NCI-H2081 (cell line): ENCODE measurements at regions not wholly inside any gene's neighbourhood (a gene's known extent, or its start where the extent isn't known, plus 50 kb on each side); places are given as distances from the start of the nearest gene placed in this dataset.

Experiments used
- DNase-seq, 2 experiments: peaks; one replicate each; lab custom pipeline; 2025; lab: John Stamatoyannopoulos, UW

DNA sequence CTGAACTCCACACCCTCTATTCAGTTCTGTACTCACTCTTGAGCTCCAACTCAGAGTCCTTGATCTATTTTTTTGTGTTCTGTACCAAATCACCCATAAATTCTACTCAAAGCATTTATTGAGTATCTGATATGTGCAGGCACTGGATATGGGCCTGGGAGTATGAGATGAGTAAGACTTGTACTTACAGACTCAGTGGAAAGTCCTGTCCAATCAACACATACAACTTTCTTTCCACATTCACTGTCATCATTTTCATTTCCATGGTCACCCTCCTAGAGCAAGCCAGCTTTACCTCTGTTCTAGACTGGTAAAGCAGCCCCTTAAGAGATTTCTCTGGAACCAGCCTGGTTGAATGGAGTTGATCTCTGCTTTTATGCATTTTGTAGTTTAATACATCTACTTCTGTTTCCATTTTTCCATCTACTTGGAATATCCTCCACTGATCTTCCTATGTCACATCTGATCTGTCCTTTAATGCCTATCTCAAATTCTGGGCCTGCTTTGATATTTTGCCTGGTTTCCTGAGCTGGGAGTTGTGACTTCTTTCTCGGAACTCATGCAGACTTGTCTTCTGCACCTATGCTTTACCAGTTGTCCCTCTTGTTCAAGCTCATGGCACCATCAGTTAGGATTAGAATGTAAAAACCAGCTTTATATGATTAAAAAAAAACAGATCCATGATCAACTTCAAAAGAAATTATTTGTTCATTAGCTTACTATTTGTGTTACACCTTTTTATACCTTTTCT lies 96.9 kb upstream of the GLS start:
- no peak for DNase-seq

DNA sequence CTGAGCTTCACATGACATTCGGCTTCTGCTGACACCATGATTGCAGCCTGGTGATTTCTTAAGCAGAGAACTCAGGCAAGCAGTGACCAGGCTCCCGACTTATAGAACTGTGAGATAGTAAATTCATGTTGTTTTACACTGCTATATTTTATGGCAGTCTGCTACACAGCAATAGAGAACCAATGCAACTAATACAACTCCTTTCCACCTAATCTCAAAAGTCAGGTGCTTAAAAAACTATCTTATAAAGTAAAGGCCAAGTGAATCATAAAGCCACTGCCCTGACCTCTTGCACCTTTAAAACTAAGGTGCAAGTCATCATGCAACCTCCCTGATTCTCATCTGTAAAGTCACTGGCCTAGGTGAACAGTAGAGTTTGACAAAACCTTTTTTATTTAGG lies 95.3 kb upstream of the GLS start:
- no peak for DNase-seq

DNA sequence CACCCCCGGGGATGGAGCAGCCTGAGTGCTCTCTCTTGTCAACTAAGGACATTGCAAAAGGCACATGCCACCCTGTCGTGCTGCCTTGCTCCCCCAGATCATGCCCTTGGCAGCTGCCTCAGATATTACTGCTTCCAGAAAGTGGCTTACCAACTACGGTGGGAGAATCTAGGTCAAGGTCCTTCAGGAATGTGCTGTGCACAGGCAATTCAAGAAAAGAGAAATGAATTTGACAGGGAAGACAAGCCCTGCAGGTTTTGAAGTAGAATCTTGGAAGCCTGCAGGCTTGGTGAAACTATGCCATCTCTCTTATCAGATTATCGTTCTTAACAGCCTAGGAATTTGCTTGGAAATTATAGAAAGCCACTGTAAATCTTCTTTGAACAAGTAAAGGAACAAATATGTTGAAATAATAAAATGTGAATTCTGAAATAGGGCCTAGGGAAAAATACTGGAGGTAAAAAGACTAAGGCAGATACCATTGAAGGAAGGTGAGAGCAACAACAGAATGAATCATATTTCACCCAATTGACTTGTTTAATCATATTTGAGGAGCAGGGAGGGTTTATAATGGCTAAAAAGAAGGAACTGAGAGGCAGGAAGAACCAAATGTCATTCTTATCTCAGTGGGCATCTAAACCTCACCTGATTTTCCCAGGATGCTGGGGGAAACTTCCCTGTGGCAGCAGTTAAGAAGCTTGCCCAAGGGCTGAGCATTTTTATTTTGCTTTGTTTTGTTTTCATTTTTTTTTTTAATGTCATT lies 94.0 kb upstream of the GLS start:
- DNase-seq = no peak

DNA sequence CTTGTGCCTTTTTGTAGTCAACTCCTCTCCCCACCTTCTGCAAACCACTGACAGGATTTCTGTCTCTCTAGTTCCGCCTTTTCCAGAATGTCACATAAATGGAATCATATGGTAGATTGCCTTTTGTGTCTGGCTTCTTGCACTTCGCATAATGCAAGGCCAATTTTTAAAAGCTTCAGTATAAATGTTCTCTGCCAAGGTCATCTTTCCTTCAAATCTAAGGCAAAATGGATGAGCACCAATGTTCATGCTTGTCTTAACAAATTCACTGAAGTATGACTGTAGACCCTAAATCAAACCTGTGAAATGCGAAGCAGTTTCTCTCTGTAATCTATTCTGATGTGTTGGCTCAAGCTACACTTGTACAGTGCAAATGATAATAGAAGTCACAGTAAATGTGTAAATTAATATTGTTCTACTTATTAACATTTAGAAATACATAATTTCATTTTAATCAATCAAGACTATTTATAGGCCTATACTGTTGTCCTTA lies 92.8 kb upstream of the GLS start:
- no peak for DNase-seq

DNA sequence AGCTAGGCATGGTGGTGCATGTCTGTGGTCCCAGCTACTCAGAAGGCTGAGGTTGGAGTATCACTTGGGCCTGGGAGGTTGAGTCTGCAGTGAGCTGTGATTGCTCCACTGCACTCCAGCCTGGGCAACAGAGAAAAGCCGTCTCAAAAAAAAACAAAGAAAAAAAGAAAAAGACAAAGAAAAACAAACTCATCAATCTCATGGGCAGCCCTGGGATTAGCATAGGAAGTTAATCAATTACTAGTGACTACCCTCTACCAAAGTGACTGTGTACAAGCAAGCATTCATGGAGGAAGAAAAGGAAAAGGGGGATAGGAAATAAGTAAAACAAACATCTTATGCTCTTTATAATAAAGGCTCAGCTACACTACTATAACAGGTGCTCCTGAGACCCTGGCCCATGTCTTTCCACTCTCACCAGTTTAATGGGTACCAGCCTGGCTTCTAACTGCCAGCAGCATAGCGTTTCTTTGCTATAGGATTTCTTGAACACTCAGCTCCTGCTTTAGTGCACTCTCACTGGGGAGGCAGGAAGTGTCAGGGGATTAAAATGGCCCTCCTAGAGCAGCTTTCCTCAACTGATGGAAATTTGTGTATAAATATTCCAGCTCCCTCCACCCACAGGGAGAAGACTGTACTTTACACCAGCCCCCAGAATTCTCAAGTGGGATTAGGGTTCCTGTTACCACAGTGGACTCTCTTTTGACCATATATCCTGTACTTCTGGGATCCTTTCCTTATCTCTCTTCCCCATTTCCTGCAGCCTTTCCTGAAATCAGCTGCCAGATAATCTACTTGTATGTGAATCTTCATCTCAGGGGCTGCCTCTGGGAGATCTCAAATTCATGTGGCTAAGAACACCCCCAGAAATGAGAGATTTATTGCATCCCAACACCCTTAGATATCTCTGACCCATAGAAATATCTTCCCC lies 91.3 kb upstream of the GLS start:
- DNase-seq = no peak

DNA sequence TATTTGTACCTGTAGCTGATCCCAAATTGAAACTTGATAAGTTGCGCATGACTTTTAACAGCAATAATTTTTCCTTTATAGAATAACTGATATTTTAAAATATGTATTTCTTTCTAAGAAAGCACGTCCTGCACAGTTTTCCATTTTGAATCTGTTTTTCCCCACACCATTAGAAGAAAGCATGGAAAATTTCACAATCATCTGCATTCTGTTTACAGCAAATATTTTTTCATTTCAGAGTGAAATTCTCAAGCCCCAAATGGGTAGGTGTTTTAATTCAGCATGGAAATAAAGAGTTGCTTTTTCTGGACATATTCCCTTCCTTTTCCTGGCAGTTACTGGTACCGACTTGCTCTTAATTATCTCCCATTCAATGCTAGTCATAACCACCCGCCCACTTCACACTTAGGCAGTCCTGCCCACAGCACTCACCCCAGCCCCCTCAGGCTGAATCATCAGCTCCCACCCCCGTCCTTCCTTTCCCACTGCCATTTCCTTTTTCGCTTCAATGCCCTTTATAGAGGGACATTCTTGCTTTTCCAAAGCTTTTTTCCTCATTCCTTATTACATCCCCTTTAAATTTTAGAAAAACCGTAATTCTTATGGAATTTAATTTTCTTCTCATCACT lies 89.2 kb upstream of the GLS start:
- peak; percentile 13 to 39 for DNase-seq

DNA sequence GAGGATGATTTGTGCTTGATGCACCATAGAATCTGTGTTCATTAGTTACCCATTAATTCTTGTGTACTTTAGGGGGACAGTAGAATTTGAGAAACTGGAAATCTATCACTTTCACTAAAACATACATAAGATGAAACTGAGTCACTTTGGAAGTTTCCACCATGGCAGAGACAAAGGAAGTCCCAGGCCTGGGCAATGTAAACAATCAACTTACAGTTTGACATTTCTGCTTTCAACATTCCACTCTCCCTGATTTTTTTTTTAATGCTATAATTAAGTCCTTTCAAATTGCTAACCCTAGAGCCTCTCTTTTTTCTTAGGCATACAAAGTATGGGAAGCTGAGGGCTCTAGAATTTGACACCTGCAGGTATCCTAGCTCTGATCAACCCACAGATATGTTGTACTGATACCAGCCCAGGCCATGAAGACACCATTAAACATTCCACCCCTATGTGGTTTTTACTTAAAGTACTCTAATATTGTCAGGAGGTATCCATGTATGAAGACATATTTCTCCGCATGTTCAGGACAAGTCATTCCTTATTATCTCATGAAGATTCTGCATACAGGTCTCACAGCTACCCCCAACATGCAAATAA lies 88.5 kb upstream of the GLS start:
- DNase-seq = no peak

DNA sequence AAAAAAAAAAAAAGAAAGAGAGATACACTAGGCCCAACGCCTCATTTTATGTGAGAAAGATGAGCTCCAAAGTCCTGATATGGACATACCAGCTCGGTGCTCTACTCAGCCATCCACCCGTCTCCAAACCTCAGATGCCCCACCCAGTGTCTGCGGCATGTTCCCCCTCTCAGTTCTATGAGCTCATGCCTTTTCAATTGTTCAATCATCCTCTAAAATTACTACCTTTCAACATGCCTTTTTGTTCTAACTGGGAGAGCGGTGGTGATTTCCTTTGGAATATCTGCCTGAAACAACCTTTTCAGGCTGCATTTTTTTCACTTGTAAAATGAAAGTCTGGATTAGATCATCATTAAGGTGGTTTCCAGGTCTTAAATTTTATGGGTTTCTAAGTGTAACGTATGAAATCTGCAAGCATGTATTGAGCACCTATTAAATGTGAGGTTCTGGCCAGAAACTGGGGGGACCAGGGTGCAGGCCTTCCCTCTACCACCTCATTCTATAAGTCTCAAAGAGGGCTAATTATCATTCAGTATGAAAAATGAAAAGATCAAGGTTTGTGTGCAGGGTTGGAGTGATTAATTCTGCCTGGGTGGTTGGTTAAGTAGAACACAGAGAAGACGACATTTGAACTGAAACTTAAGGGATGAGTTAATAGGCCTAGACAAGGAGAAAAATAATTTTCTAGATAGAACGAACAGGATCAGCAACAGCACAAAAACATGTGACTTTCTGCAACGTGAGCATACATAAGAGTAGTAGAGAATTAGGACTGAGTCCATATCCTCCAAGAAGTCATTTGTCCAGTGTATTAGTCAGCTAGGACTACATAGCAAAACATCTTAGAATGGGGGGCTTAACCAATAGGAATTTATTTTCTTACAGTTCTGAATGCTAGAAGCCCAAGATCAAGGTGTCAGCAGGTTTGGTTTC lies 87.4 kb upstream of the GLS start:
- peak; percentile 7 to 27 for DNase-seq

DNA sequence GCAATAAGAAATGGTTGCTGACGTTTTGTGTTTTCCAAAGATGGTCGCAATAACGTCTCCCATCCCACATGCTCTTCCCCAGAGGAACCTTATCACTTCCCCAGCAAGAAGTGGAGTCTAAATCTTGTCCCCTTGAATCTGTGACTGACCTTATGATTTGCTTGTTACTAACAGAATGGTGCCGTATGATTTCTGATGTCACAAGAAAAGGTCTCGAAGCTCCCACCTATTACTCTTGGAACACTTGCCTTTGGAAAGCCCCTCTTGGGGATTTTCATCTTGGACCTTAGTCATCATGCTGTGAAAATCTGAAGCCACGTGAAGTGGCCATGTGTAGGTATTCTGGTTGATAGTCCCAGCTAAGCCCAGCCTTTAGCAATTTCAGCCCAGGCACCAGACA lies 86.2 kb upstream of the GLS start:
- DNase-seq = no peak

DNA sequence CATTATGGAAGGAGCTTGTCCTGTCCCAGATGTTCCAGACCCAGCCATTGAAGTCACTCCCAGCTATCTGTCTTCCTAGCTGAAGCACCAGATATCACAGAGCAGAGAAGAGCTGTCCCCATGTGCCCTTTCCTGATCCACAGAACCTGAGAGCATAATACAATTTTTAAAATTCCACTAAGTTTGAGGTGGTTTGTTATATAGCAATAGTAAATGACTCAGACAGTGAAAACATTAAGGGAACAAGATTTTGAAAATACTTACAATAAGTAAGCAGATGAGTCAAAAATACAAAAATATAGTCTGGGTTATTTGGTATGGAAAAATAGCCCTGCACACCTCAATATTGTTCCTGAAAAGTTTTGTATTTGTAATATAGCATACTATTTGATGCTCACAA lies 85.8 kb upstream of the GLS start:
- no peak for DNase-seq

DNA sequence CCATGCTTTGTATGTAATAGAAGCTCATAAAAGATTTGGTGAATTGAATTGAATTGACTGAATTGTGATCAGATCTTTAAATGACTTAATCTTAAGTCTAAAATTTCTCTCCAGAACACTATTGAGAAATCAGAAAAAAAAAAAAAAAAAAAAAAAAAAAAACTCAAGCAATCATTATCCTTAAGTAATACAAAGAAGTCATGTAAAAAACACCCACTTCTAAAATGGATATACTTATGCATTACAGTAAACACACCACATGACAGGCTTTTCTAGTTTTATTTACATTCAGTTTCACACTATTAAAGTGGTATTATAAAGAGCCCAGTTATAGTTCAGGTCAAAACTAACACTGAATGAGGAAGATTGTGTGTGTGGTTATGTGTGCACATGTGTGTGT lies 84.9 kb upstream of the GLS start:
- DNase-seq = no peak

DNA sequence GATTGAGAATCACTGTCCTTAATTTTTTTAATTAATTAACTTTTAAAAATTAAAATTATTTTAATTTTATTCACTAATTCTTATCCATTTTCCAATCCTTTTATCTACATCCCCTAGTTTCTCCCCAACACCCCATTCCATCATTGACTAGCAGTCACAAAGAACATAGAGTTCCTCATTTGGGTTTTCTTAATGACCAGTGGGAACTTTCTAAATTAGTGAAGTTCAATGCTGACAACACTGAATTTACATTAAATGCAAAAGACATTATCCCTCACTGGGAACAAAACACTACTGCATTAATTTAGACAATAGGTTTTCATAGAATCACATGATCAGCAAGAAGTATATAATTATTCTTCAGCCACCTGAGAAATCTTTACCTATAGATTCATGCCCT lies 80.6 kb upstream of the GLS start:
- DNase-seq = no peak

DNA sequence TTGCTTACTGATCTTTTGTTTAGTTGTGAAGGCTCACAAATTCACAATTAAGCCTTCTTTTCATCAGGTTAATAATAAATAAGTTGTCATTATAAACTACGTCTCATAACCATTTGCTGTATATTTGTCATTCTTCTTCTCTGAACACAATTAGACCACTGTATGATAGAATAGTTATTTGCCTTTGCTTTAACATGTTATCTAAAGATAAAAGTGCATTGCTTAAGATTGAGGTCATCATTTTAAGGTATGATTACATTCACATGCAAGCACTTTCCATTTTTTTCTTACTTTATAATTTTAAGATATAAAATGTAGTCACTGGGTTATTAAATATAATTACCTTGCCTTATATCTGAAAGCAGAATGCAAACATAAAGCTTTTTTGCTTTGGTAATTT lies 80.1 kb upstream of the GLS start:
- no peak for DNase-seq

DNA sequence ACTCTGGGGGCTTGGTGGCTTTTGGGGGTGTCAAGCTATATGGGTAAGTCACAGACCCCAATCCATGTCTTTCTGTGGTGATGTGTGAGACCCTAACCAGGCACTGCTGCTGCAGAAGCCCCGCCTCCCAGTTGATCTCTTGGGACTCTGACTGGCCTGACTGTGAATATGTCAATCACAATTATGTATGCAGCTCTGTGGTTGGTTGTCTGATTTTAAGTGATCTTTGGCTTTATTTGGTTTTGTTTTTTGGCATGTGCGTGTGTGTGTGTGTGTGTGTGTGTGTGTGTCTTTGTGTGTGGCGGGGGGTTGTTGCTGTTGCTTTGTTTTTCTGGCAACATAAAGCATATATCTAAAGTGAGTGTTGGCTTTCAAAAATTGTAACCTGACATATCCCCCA lies 78.5 kb upstream of the GLS start:
- DNase-seq = no peak

DNA sequence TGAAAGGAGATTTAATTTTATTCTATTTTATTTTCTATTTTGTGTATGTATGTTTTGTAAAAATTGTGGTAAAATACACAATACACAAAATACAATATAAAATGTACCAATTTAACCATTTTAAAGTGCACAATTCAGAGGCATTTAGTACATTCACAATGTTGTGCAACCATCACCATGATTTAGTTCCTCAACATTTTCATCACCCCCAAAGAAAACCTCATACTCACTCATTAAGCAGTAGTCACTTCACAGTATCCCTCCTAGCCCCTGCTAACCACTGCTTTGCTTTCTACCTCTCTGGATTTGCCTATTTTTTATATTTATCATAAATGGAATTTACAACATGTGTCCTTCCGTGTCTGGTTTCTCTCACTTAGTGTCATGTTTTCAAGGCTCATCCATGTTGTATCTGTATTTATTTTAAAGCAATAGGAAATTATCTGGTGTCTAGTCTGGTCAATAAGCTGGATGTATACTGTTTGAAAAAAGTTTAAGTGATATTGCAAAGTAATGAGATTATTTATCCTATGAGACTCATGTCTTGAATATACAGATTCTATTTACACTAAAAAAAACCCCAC lies 77.9 kb upstream of the GLS start:
- DNase-seq = no peak

DNA sequence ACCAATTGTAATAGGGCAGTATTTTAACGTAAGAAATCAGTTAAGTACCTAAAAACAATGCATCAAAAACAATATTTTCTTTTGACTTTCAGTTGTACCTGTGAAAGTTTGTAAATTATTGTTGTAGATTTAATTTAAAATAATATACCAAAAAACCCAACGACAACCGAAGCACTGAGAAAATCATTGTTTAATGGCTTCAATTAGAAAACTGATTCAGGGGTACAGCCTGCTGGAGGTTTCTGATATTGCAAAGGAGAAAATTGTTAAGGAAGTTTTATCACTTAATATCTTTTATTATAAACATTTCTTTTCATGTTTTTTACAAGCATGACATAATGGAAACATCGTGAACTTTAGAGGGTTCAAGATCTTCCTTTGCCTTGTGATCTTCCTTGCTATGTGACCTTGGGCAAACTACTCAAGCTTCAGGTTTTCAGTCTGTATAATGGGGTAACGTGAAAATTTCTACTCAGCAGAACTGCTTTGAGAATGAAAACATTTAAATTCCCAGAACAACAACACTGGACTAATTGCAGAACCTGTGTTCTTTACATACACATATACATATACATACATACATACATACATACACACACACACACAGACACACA lies 76.3 kb upstream of the GLS start:
- peak in 1 of 2 experiments; percentile 6 for DNase-seq

DNA sequence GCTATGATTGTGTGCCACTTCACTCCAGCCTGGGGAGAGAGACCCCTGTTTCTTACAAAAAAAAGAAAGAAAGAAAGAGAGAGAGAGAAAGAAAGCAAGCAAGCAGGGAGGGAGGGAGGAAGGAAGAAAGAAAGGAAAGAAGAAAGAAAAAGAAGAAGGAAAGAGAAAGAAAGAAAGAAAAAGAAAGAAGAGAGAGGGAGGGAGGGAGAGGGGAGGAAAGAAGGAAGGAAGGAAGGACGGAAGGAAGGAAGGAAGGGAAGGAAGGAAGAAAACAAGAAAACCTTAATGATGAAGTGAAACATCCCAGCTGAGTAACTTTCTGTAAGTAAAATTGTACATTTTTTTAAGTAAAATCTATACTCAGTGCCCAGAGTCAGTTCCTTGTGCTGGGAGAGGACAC lies 75.5 kb upstream of the GLS start:
- no peak for DNase-seq

DNA sequence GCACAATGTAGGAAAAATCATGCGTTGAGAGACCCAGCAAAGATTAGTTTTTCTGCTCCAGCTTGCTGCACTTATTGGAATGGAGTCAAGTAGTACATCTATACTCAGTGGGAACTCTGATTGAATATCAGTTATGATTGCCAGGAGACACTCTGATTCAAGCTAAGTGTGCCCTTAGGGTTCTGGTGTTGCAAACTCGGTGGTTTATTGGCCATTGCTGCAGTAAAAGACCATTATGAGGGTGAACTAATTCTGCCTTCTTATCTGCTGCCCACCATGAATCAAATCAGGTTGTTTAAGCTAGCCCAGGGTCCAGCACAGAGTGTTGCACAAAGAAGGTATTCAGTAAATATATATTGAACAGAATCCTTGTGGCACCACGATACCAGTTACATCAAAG lies 74.8 kb upstream of the GLS start:
- DNase-seq = no peak

DNA sequence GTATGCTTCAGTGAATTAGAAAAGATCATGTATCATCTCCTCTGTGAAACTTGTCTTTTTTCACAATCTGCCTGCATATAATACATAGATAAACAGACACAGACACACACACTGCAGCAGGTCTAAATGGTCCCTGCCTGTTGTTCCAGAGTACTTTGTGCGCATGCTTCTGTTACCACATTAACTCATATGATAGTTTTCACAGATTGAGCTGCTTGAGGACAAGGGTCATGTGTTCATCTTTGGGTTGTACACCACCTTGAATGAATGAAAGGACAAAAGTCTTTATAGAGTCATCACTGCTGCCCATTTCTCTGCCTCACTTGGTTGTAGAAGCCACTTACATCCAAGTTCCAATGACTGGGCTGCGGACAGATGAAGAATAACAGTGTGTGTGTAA lies 72.7 kb upstream of the GLS start:
- no peak for DNase-seq
